ENCODE measurements at regions not wholly inside any gene's neighbourhood (a gene's known extent, or its start where the extent isn't known, plus 50 kb on each side); places are given as distances from the start of the nearest gene placed in this dataset.

DNA sequence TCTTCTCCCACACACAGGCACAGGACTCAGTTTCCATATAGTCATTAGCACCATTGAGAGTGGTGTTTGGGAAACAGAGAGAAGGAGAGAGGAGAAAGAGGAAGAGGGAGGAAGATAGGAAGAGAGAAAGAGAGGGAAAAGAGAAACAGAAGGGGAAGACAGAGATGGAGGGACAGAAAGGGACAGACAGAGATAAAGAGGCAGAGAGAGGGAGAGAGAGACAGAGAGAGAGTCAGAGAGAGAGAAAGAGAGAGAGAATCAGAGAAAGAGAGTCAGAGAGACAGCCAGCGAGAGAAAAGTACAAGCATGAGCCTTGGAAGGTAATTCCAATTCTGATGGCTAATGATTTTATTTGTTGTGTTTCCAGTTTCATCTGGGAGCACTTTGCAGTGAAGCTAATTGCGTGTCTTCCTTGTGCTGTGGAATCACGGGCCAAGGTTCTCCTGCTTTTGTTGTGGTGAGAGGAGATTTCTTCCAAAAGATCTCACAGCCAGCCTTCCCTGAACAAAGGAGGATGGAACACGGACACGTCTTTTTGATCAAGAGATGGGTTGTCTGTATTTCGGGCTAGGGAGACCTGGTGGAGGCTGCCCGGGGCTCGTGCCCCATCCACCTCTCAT lies 153.6 kb upstream of the TWIST2 start:
- no peak for TF ChIP-seq POLR2AphosphoS5 (IDR thresholded peaks at IDR 0.05; ENCODE audit: low read depth, low read length)
- TF ChIP-seq CTCF (IDR thresholded peaks at IDR 0.05), result no peak
- no peak for TF ChIP-seq REST (IDR thresholded peaks at IDR 0.05; ENCODE audit: insufficient read depth in 1 of 2, low read depth in 2 of 2, low read length in 1 of 2)
- no peak for TF ChIP-seq TCF7L2 (IDR thresholded peaks at IDR 0.05; ENCODE audit: low read depth, low read length)
